ENCODE measurements at regions not wholly inside any gene's neighbourhood (a gene's known extent, or its start where the extent isn't known, plus 50 kb on each side); places are given as distances from the start of the nearest gene placed in this dataset.

DNA sequence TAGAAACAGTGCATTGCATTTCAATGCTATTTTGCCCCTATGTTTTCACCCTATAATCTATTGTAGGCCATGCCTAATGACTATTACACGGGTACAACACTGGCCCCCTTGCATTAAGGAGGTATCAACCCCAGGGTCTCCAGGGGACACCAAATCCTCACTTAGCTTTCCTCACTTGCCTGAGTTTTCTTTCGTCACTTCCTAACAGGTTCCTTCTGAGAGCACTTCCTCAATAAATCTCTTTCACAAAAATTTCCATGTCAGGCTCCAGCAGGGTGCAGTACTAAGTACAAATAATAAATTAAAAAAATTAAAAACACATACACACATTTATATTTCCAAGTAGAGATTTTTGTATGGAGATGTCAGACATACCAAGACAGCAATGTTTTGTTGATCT, 165.0 kb downstream of the RBM46 start:
- no peak for ATAC-seq
- Histone ChIP-seq H3K4me3 (no peak overlapping the region), H3K27ac (no peak overlapping the region), H3K4me1 (no peaks in the 10 kb centered on the region), H3K36me3 (no peaks in the 10 kb centered on the region), H3K27me3 (ENCODE audit: low read depth) (no peaks in the 10 kb centered on the region), H3K9me3 (no peaks in the 10 kb centered on the region)
- no peak for DNase-seq
- intact Hi-C loops (cut with DNase I) = no loop called here
- TF ChIP-seq, protein P1, sequence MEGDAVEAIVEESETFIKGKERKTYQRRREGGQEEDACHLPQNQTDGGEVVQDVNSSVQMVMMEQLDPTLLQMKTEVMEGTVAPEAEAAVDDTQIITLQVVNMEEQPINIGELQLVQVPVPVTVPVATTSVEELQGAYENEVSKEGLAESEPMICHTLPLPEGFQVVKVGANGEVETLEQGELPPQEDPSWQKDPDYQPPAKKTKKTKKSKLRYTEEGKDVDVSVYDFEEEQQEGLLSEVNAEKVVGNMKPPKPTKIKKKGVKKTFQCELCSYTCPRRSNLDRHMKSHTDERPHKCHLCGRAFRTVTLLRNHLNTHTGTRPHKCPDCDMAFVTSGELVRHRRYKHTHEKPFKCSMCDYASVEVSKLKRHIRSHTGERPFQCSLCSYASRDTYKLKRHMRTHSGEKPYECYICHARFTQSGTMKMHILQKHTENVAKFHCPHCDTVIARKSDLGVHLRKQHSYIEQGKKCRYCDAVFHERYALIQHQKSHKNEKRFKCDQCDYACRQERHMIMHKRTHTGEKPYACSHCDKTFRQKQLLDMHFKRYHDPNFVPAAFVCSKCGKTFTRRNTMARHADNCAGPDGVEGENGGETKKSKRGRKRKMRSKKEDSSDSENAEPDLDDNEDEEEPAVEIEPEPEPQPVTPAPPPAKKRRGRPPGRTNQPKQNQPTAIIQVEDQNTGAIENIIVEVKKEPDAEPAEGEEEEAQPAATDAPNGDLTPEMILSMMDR (IDR thresholded peaks at IDR 0.05) = no peak

DNA sequence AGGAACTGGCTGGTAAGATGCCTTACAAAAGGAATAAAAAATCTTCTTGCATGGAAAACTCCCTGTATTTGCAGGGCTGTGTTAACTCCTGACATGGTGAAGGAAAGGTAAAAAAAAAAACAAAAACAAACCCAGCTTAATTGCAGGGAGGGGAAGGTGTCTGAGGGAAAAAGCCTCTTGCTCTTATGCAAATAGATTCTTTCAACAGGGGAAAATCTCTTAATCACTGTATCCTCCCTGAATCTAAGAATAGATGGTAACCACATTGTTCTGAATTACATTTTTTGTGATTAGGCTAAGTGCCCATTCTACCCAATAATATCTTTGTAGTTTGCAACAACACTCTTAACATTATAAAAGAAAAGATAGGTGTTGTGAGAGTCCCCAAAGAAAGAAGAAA, 172.6 kb downstream of the RBM46 start:
- Histone ChIP-seq H3K4me3 (no peak overlapping the region), H3K27ac (no peak overlapping the region), H3K36me3 (no peaks in the 10 kb centered on the region), H3K4me1 (no peaks in the 10 kb centered on the region), H3K27me3 (ENCODE audit: low read depth) (no peaks in the 10 kb centered on the region), H3K9me3 (no peaks in the 10 kb centered on the region)
- intact Hi-C loops (cut with DNase I) = no loop called here
- no peak for ATAC-seq
- TF ChIP-seq, protein P1 (IDR thresholded peaks at IDR 0.05) = no peak
- no peak for DNase-seq

DNA sequence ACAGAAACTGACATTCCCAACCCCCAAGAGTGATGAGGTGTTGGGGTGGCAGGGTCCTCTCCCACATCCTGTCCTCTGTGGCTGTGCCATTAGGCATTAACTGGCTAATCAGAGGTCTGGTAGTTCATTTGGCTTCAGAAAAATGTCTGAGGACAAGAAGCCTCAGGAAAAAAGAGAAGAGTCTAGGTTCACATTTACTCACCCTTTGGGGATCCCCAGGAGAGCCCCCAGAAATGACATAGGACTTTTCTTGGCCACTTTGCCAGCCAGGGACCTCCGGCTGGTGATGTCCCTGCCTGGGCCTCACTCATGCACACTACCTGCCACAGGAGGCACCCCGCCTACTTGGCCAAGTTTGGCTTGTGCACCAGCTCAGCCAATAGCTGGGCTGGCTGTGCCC, 173.0 kb downstream of the RBM46 start:
- intact Hi-C loops (cut with DNase I) = no loop called here
- Histone ChIP-seq H3K4me1 (no peaks in the 10 kb centered on the region), H3K27me3 (ENCODE audit: low read depth) (no peaks in the 10 kb centered on the region), H3K9me3 (no peaks in the 10 kb centered on the region), H3K4me3 (no peak overlapping the region), H3K36me3 (no peaks in the 10 kb centered on the region), H3K27ac (no peak overlapping the region)
- no peak for ATAC-seq
- DNase-seq = no peak
- TF ChIP-seq, protein P1 (IDR thresholded peaks at IDR 0.05) = no peak

DNA sequence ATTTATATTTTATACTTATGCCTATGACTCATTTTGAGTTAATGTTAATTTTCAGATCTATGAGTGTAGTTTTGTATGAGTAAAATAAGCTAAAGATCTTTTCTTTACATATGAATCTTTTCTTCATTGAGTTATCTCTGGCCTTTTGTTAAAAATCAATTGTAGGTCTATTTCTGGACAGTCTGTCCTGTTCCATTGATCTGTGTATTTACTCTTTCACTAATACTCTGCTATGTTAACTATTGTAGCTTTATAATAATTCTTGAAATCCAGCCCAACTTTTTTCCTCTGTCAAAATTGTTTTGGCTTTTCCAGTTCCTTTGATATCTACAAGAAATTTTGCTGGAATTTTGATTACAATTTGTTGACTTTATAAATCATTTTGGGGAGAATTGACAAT, 177.0 kb downstream of the RBM46 start:
- TF ChIP-seq, protein P1 (IDR thresholded peaks at IDR 0.05) = no peak
- Histone ChIP-seq H3K36me3 (no peaks in the 10 kb centered on the region), H3K9me3 (no peaks in the 10 kb centered on the region), H3K4me3 (no peak overlapping the region), H3K27me3 (ENCODE audit: low read depth) (no peaks in the 10 kb centered on the region), H3K27ac (no peak overlapping the region), H3K4me1 (no peaks in the 10 kb centered on the region)
- DNase-seq (no peak), ATAC-seq (no peak)
- intact Hi-C loops (cut with DNase I) = no loop called here

DNA sequence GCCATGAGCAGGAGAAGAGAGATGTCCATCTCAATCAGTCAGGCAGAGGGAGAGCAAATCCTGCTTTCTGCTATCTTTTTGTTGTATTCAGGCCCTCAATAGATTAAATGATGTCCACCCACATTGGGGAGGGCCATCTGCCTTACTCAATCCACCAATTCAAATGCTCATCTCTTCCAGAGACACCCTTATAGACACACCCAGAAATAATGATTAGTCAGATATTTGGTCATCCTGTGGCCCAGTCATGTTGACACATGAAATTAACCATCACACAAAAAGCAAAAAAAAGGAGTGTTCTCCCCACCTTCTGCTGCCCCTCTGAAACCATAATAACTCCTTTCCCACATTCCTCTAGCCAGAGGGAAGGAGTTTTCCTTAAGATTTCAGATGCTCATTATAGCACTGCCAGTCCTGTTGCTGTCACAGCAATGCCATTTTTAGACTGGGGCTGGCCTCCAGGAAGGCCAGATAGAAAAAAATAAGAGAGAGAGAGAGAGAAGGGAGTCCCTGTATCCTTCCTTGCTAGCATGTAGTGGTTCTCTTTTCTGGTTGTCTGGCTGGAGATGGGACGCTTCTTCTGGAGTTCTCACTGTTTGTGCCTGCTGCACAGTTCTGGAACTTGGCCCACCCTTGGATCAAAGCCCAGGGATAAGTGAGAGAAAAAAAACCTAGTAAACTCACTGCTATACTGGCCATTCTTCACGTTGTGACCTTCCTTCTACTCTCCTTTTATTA, 177.7 kb downstream of the RBM46 start:
- H3K36me3 ChIP-seq = no peaks in the 10 kb centered on the region
- H3K4me1 ChIP-seq = no peaks in the 10 kb centered on the region
- no peak for ATAC-seq
- TF ChIP-seq, protein P1 (IDR thresholded peaks at IDR 0.05) = no peak
- intact Hi-C loops (cut with DNase I) = no loop called here
- H3K27ac ChIP-seq = no peak overlapping the region
- no peaks in the 10 kb centered on the region for H3K27me3 ChIP-seq (ENCODE audit: low read depth)
- DNase-seq = no peak
- H3K9me3 ChIP-seq = no peaks in the 10 kb centered on the region
- no peak overlapping the region for H3K4me3 ChIP-seq
